HG03439 (cell line): ENCODE measurements at regions not wholly inside any gene's neighbourhood (a gene's known extent, or its start where the extent isn't known, plus 50 kb on each side); places are given as distances from the start of the nearest gene placed in this dataset.
"Not testable (repeated sequence)": the region's sequence is repeated elsewhere in the genome, so short reads cannot be mapped to it uniquely, and the experiment has no call there.

Experiments used
- ATAC-seq: cut with Tn5 transposase; IDR thresholded peaks from one replicate; pipeline ENCODE4 v1.9.1; 2021; ENCODE audit warnings: mild to moderate bottlenecking, moderate library complexity; ENCODE audit not compliant: unreplicated experiment

GRCh38 chr14:54010981-54011380, 54.4 kb upstream of the BMP4 start:
- no peak for ATAC-seq

- no peak for ATAC-seq
Measured at GRCh38 chr14:54023027-54023426, 66.4 kb upstream of the BMP4 start.

- no peak for ATAC-seq
Measured at GRCh38 chr14:54025661-54026060, 69.0 kb upstream of the BMP4 start.

- no peak for ATAC-seq
Measured at GRCh38 chr14:54026671-54027070, 70.0 kb upstream of the BMP4 start.

GRCh38 chr14:54030996-54031395, 74.4 kb upstream of the BMP4 start:
- not testable (repeated sequence) for ATAC-seq

GRCh38 chr14:54033285-54033684, 76.7 kb upstream of the BMP4 start:
- not testable (repeated sequence) for ATAC-seq

GRCh38 chr14:54038724-54039123, 82.1 kb upstream of the BMP4 start:
- no peak for ATAC-seq

- no peak for ATAC-seq
Measured at GRCh38 chr14:54039311-54039710, 82.7 kb upstream of the BMP4 start.

GRCh38 chr14:54040846-54041245, 84.2 kb upstream of the BMP4 start:
- ATAC-seq: no peak

GRCh38 chr14:54046250-54046649, 89.6 kb upstream of the BMP4 start:
- no peak for ATAC-seq

- ATAC-seq: no peak
Measured at GRCh38 chr14:54047645-54048308, 91.2 kb upstream of the BMP4 start.

GRCh38 chr14:54048311-54048710, 91.7 kb upstream of the BMP4 start:
- ATAC-seq: no peak

GRCh38 chr14:54048736-54049135, 92.1 kb upstream of the BMP4 start:
- no peak for ATAC-seq

- ATAC-seq: no peak
Measured at GRCh38 chr14:54050759-54051158, 94.1 kb upstream of the BMP4 start.

- no peak for ATAC-seq
Measured at GRCh38 chr14:54052696-54053385, 96.2 kb upstream of the BMP4 start.

- ATAC-seq: no peak
Measured at GRCh38 chr14:54053386-54053745, 96.7 kb upstream of the BMP4 start.

GRCh38 chr14:54058505-54058904, 101.9 kb upstream of the BMP4 start:
- ATAC-seq: no peak

- no peak for ATAC-seq
Measured at GRCh38 chr14:54083549-54084239, 127.1 kb upstream of the BMP4 start.

- no peak for ATAC-seq
Measured at GRCh38 chr14:54085232-54085761, 128.7 kb upstream of the BMP4 start.

- ATAC-seq: no peak
Measured at GRCh38 chr14:54085841-54086240, 129.2 kb upstream of the BMP4 start.

GRCh38 chr14:54086767-54087166, 130.1 kb upstream of the BMP4 start:
- ATAC-seq: no peak

GRCh38 chr14:54087376-54087775, 130.8 kb upstream of the BMP4 start:
- ATAC-seq: no peak
